Stimulated activated CD4-positive, alpha-beta T cell treated with anti-CD3 and anti-CD28 coated beads, Interleukin-2, amount 100 ng/mL, for 24 hours (primary cell): ENCODE measurements at regions not wholly inside any gene's neighbourhood (a gene's known extent, or its start where the extent isn't known, plus 50 kb on each side); places are given as distances from the start of the nearest gene placed in this dataset.
"Not testable (repeated sequence)": the region's sequence is repeated elsewhere in the genome, so short reads cannot be mapped to it uniquely, and the experiment has no call there.

Experiments used
- DNase-seq, 2 donors: peaks; one replicate each; pipeline ENCODE4 v3.0.0-alpha.2; 2020

DNA sequence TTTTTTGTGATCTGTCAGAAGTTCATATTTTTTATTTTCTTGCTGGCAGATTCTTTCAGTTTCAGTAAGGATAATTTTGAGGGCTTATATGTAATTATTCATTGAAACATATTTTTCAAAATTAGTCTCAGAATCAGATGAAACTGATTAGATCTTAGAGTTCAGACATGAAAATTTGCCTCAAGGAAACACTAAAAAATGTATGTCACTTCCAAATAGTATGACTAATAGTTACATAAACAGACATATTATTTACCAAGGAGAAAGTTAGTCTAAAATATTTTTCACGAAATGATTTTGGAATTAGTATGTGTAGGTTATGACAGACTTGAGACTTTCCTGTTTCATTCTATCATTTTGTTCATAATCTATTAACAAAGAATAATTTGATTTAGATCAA, 628.6 kb downstream of the CCDC85A start:
- DNase-seq = no peak

GRCh38 chr2:56813490-56813889, 629.7 kb downstream of the CCDC85A start:
- DNase-seq = no peak

DNA sequence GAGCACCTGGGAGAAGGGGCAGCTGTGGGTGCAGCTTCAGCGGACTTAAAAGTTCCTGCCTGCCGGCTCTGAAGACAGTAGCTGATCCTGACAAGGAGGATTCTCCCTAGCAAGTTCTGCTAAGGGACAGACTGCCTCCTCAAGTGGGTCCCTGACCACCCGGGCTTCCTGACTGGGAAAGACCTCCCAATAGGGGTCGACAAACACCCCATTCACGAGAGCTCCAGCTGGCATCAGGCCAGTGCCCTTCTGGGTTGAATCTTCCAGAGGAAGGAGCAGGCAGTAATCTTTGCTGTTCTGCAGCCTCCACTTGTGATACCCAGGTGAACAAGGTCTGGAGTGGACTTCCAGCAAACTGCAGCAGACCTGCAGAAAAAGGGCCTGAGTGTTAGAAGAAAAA, 632.9 kb downstream of the CCDC85A start:
- DNase-seq = no peak

DNA sequence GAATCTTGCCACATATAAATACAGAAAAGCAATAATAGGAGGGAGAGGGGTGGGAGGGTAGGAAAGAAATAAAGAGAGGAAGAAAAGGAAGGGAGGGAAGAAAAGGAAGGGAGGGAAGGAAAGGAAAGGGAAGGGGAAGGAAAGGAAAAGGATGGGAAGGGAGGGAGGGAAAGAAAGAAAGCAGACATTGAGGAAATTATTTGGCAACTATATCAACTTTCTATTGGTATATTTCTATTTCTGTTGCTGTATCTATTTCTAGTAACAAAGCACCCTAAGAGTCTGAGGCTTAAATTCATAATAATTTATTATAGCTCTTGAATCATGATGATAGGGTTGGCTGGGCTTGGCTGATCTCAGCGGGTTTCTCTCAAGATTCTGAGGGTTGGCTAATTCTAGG, 648.0 kb downstream of the CCDC85A start:
- DNase-seq = no peak

GRCh38 chr2:56834686-56835085, 650.9 kb downstream of the CCDC85A start:
- DNase-seq = no peak

- DNase-seq = not testable (repeated sequence)
Observed at GRCh38 chr2:56840009-56840408, 656.2 kb downstream of the CCDC85A start.

DNA sequence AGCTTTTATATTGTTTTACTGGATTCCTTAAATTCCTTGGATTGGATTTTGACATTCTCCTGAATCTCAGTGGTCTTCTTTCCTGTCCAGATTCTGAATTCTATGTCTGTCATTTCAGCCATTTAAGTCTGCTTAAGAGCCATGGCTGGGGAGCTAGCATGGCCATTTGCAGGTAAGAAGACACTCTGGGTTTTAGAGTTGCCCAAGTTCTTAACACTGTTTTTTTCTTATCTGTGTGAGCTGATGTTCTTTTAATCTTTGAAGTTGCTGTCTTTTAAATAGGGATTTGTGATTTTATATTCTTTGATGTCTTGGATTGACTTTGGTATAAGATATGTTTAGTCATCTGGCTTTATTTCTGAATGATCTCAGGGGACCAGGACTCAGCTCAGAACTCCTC, 677.2 kb downstream of the CCDC85A start:
- no peak for DNase-seq

DNA sequence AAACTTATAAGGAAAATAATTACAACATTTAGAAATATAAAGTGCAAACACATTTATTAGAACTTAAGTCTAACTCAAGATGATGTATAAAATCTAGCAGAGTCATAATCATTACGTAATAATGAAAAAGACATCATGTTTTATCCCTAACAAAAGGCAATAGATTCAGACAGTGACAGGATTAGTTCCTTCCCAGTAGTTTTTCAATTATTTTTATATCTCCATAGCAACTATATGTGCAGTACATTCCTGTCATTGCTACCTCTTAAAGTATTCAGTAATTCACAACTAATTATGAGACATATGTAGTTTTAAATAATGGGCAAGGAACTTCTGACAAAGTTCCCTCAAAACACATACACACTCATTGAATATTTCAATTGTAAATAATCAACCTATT, 687.9 kb downstream of the CCDC85A start:
- DNase-seq = no peak

- DNase-seq = no peak
Observed at GRCh38 chr2:56874717-56875116, 690.9 kb downstream of the CCDC85A start.

- DNase-seq = no peak
Observed at GRCh38 chr2:56889738-56890137, 705.9 kb downstream of the CCDC85A start.

GRCh38 chr2:56892382-56892781, 708.6 kb downstream of the CCDC85A start:
- no peak for DNase-seq

- no peak for DNase-seq
Observed at GRCh38 chr2:56898986-56899385, 715.2 kb downstream of the CCDC85A start.

GRCh38 chr2:56912490-56912889, 728.7 kb downstream of the CCDC85A start:
- DNase-seq = no peak

- no peak for DNase-seq
Observed at GRCh38 chr2:56918790-56919189, 735.0 kb downstream of the CCDC85A start.

DNA sequence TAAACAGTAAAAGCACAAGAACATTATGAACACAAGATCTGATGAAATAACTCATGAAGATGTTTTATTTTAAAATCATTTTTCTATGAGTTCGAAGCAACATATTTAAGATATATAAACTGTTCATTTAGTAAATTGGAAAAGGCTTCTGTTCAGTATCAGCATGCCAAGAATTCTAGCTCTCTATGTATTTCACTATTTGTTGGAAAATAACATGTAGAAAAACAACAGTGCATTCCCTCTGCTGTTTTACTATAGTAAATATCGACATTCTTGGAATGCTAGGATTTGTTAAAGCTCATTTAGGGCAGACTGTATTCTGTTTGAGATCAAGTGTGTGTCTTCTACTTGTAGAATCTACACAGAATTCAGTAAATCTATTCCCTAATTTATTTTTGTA, 750.2 kb downstream of the CCDC85A start:
- DNase-seq = no peak

- DNase-seq = no peak
Observed at GRCh38 chr2:56934866-56935265, 751.1 kb downstream of the CCDC85A start.

DNA sequence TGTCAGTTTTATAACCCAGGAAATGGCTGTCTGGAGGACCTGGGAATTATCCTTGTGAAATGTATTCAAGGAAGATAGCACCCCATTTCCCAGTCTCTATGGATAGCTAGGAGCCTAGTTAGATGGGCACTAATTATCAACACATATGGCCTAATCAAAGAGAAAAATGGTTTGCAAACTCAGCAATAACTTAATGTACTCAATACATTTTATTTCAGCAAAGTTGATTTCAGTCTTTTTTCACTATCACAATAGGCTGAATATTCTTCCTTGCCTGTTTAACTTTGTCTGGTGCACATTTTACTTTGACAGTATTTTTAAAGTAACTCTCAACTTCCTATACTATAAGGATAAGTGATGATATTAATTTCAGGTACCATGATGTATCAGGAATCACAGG, 756.3 kb downstream of the CCDC85A start:
- no peak for DNase-seq

- no peak for DNase-seq
Observed at GRCh38 chr2:56952871-56953270, 769.1 kb downstream of the CCDC85A start.

DNA sequence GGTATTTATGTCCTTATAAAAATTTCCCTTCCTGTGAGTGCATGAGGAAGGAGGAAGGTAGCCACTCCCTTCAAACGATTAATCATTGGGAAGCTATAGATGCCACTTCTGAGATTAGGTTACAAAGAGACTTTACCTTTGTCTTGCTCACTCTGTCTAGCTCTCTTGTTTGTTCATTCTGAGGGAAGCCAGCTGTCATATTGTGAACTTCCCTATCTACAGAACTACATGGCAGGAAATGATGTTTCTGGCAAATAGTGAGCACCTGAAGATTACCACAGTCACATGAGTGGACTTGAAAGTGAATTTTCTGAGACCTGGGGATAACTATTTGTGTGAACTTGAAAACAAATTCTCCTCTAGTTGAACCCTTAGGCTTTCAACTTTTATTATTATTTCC, 776.8 kb downstream of the CCDC85A start:
- DNase-seq = no peak

DNA sequence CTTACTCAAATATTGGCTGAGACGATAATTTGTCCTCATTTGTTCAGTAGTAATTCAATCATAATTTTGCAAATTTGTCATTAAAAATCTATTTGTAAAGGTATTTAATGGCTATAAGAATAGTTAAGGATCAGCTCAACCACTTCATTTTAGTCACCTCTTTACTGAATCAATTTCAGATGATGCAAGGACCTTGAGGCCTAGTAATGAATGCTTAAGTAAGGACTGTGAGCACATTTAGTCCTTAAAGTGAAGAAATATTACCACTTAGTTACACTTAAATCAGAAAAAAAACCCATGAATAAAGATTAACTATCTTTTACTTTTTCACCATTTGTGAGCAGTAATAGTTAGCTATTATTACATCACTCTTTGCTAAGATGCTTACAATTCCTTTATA, 778.9 kb downstream of the CCDC85A start:
- DNase-seq = no peak

- DNase-seq = no peak
Observed at GRCh38 chr2:56969513-56969912, 785.7 kb downstream of the CCDC85A start.

DNA sequence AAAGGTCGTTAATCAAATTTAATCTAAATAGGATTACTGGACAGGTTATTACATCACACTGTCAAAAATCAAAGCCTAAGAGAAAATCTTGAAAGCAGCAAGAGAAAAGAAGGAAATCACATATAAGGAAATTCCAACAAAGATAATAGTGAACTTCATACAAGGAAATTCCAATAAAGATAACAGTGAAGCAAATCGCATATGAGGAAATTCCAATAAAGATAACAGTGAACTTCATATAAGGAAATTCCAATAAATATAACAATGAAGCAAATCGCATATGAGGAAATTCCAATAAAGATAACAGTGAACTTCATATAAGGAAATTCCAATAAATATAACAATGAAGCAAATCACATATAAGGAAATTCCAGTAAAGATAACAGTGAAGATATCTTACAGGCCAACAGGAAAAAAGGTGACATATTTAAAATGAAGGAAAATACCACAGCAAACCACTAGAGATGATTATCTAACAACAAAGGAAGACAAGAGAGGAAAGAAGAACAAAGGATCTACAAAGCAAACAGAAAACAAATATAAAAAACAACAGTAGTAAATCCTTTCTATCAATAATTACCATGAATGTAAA, 787.7 kb downstream of the CCDC85A start:
- no peak for DNase-seq

DNA sequence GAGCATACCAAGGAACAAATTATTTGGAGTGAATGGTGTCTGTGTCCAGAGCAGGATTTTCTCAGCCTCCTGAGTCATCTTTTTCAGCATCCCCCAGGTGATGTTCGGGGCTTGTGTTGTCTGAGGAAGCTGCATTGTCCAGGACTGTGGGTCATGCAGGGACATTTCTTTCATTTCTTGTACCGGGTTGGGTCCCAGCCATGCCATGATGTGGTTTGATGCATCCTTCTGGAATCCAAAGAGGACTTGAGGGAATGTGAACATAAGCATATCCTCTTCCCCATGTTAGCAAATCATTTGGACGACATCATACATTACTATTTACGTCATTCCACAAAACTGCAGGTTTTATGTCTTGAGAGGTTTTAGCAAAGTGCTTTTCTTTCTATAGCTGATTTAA, 797.8 kb downstream of the CCDC85A start:
- DNase-seq = no peak

GRCh38 chr2:56985609-56986008, 801.8 kb downstream of the CCDC85A start:
- no peak for DNase-seq

GRCh38 chr2:57022496-57022895, 838.7 kb downstream of the CCDC85A start:
- DNase-seq = no peak
